Stomach (tissue), 4 donors: ENCODE measurements at regions not wholly inside any gene's neighbourhood (a gene's known extent, or its start where the extent isn't known, plus 50 kb on each side); places are given as distances from the start of the nearest gene placed in this dataset.

Source experiments
- POLR2A ChIP-seq, 4 donors: fragments of 450-650 bp; IDR thresholded peaks; one replicate each; pipeline ENCODE4 v1.6.1; 2016; ENCODE audit warnings: antibody characterized with exemption in 4 of 4, control low read depth in 2 of 4, mild to moderate bottlenecking in 1 of 4, moderate library complexity in 1 of 4
- TF ChIP-seq, protein P1 (sequence below), 7 experiments: fragments of 450-650 bp in 4 of 7; fragments of 200-600 bp in 3 of 7; sonication (generic) in 3 of 7; IDR thresholded peaks; one replicate each; pipeline ENCODE4 v1.5.1; 2016 to 2019; ENCODE audit warnings: antibody characterized with exemption in 7 of 7, control low read depth in 2 of 7, mild to moderate bottlenecking in 1 of 7

DNA sequence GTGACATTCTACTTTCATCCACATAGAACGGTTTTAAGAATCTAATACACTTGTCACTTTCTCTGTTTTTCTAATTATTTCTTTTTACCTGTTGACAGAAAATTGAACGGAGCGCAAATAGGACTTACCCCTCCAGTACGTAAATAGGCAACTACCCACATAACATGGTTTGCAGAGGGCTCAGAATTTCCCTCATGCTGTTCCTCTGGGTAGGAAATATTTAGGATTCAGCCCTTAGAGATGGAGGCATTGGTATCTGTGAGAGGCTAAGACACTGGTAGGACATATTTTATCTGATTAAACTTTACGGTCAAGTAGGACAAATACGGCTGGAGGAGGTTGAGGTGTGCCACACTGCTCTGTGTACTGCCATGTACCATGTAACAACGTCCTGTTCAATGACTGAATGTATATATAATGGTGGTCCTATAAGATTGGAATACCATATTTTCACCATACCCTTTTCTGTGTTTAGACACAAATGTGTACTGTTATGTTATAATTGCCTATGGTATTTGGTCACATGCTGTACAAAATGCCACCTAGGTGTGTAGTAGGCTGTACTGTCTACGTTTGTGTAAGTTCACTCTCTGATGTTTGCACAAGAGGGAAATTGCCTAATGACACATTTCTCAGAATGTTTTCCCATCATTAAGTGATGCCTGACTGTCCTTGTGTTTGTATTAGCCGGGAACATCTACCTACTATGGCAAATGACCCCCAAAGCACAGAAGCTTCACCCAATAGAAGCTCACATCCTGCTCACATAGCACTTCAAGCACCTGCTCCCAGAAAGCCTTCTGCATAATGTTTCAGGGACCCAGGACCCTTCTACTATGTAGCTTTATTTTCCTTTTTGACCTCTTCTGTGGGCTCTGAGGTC lies 429.4 kb upstream of the AKR1E2 start:
- TF ChIP-seq, protein P1, sequence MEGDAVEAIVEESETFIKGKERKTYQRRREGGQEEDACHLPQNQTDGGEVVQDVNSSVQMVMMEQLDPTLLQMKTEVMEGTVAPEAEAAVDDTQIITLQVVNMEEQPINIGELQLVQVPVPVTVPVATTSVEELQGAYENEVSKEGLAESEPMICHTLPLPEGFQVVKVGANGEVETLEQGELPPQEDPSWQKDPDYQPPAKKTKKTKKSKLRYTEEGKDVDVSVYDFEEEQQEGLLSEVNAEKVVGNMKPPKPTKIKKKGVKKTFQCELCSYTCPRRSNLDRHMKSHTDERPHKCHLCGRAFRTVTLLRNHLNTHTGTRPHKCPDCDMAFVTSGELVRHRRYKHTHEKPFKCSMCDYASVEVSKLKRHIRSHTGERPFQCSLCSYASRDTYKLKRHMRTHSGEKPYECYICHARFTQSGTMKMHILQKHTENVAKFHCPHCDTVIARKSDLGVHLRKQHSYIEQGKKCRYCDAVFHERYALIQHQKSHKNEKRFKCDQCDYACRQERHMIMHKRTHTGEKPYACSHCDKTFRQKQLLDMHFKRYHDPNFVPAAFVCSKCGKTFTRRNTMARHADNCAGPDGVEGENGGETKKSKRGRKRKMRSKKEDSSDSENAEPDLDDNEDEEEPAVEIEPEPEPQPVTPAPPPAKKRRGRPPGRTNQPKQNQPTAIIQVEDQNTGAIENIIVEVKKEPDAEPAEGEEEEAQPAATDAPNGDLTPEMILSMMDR (IDR thresholded peaks at IDR 0.05), result no peak
- no peak for TF ChIP-seq POLR2A (IDR thresholded peaks at IDR 0.05)
